Vagina (tissue), 2 donors: ENCODE measurements at regions not wholly inside any gene's neighbourhood (a gene's known extent, or its start where the extent isn't known, plus 50 kb on each side); places are given as distances from the start of the nearest gene placed in this dataset.

ENCODE experiments used
- DNase-seq, 2 donors: peaks; one replicate each; pipeline ENCODE4 v3.0.0-alpha.2; 2017; ENCODE audit errors: extremely low spot score in 2 of 2
- H3K27ac ChIP-seq: fragments of 200-600 bp; sonication (generic); one replicate; pipeline ENCODE4 v1.5.1; 2019
- H3K27me3 ChIP-seq: fragments of 200-600 bp; sonication (generic); one replicate; pipeline ENCODE4 v1.5.1; 2019
- H3K36me3 ChIP-seq, 2 donors: fragments of 200-600 bp; sonication (generic); one replicate each; pipeline ENCODE4 v1.5.1; 2017 to 2019
- H3K4me1 ChIP-seq: fragments of 200-600 bp; sonication (generic); one replicate; pipeline ENCODE4 v1.5.1; 2019
- H3K4me3 ChIP-seq, 2 donors: fragments of 200-600 bp; sonication (generic); 1 replicate in 1 of 2; 2 replicates in 1 of 2; pipeline ENCODE4 v1.5.1; 2016 to 2019
- H3K9me3 ChIP-seq: fragments of 200-600 bp; sonication (generic); one replicate; pipeline ENCODE4 v1.5.1; 2019
- POLR2A ChIP-seq, 2 donors: fragments of 450-650 bp; IDR thresholded peaks; one replicate each; pipeline ENCODE4 v1.6.1; 2017; ENCODE audit warnings: antibody characterized with exemption in 2 of 2, mild to moderate bottlenecking in 2 of 2, moderate library complexity in 2 of 2
- POLR2AphosphoS5 ChIP-seq, 2 donors: sonication (generic); formaldehyde crosslinking; IDR thresholded peaks; one replicate each; pipeline ENCODE4 v1.9.0; 2017; ENCODE audit warnings: antibody characterized with exemption in 2 of 2, mild to moderate bottlenecking in 2 of 2, low read depth in 1 of 2; ENCODE audit not compliant: insufficient read depth in 1 of 2
- intact Hi-C: fragments of 100-400 bp; cut with DNase I; formaldehyde crosslinking; loops from one replicate; pipeline ENCODE4 v1.15.1; 2023
- TF ChIP-seq, protein P1 (sequence below), 3 experiments: fragments of 450-650 bp in 2 of 3; fragments of 200-600 bp in 1 of 3; sonication (generic) in 1 of 3; IDR thresholded peaks; one replicate each; pipeline ENCODE4 v1.5.1; 2017 to 2019; ENCODE audit warnings: antibody characterized with exemption in 3 of 3, mild to moderate bottlenecking in 2 of 3, moderate library complexity in 2 of 3

DNA sequence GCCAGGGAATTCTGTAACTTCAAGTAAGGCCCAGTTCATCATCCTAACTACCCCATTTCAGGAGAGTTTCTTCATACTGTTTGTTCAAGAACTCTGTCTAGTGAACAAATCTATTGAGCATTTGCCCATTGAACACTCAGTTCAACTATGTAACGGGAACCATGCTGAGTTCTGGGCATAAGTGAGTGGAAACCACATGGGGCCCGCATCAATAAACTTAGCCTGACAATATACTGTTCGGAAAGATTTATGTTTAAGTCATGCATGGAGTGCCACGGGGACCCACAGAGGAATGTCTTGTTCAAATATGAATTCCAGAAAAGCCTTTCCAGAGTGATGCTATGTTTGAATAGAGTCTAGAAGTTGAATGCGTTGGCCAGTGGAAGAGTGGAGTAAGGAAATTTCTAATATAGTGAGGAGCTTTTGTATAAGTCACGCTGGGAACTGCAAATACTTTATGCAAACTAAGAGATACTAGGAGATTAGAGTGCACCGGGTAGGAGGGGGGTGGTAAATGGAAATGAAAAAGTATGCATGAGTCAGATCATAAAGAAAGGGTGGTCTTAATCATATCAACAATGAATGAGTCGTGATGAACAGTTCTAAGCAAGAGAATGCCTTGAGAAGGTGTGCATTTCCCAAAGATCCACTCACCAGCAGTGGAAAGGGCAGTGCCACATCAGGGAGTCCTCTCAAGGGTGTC lies 279.8 kb downstream of the VPS13C start:
- no peak overlapping the region for H3K27ac ChIP-seq
- TF ChIP-seq, protein P1, sequence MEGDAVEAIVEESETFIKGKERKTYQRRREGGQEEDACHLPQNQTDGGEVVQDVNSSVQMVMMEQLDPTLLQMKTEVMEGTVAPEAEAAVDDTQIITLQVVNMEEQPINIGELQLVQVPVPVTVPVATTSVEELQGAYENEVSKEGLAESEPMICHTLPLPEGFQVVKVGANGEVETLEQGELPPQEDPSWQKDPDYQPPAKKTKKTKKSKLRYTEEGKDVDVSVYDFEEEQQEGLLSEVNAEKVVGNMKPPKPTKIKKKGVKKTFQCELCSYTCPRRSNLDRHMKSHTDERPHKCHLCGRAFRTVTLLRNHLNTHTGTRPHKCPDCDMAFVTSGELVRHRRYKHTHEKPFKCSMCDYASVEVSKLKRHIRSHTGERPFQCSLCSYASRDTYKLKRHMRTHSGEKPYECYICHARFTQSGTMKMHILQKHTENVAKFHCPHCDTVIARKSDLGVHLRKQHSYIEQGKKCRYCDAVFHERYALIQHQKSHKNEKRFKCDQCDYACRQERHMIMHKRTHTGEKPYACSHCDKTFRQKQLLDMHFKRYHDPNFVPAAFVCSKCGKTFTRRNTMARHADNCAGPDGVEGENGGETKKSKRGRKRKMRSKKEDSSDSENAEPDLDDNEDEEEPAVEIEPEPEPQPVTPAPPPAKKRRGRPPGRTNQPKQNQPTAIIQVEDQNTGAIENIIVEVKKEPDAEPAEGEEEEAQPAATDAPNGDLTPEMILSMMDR (IDR thresholded peaks at IDR 0.05) = no peak
- TF ChIP-seq POLR2A (IDR thresholded peaks at IDR 0.05) (no peak), POLR2AphosphoS5 (IDR thresholded peaks at IDR 0.05; ENCODE audit: insufficient read depth in 1 of 2, low read depth in 1 of 2) (no peak)
- no peaks in the 10 kb centered on the region for H3K9me3 ChIP-seq
- intact Hi-C loops = no loop called here
- H3K27me3 ChIP-seq = no peaks in the 10 kb centered on the region
- no peaks in the 10 kb centered on the region for H3K4me1 ChIP-seq
- H3K4me3 ChIP-seq = no peak overlapping the region
- H3K36me3 ChIP-seq = no peaks in the 10 kb centered on the region
- no peak for DNase-seq

DNA sequence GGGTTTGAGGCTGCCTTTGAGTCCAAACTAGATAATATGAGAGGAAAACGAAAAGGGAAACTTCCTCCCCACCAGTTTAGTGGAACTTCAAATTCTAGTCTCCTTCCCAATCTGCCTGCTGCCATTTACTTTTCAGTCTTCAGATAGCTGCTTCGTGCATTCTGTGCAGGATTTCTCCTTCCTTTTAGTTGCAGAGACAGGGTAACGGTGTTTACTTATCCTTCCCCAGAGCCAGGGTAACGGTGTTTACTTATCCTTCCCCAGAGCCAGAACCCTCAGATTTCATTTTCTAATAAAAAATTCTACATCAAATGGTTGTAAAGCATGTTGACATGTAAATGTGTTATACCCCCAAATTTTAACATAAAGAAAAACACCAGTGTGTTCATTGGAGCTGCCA lies 282.6 kb downstream of the VPS13C start:
- TF ChIP-seq POLR2A (IDR thresholded peaks at IDR 0.05) (no peak), POLR2AphosphoS5 (IDR thresholded peaks at IDR 0.05; ENCODE audit: insufficient read depth in 1 of 2, low read depth in 1 of 2) (no peak)
- TF ChIP-seq, protein P1 (IDR thresholded peaks at IDR 0.05) = no peak
- Histone ChIP-seq H3K27ac (no peak overlapping the region), H3K36me3 (no peaks in the 10 kb centered on the region), H3K4me3 (no peak overlapping the region), H3K4me1 (no peaks in the 10 kb centered on the region), H3K27me3 (no peaks in the 10 kb centered on the region), H3K9me3 (no peaks in the 10 kb centered on the region)
- DNase-seq = no peak
- intact Hi-C loops = no loop called here

DNA sequence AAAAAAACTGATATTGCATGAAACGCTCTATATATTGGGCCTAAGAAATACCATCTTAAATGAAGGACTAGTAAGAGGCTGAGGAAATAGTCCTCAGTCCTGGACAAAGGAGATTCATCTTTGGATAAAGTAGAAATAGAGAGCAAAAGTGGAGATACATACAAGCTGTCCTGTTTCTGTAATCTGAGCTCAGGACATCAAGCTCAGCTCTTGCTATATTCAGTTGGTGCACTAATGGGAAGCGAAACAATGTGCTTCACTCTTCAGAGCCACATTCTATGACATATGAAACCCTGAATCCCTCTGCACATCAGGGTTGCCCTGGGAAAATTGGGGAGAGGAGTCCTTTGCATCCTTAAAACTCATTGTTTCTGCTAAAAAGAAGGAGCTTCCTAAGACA lies 290.7 kb downstream of the VPS13C start:
- DNase-seq = no peak
- Histone ChIP-seq H3K27ac (no peak overlapping the region), H3K4me1 (no peaks in the 10 kb centered on the region), H3K27me3 (no peaks in the 10 kb centered on the region), H3K9me3 (peaks cover 3% of the 10 kb centered on the region), H3K4me3 (no peak overlapping the region), H3K36me3 (no peaks in the 10 kb centered on the region)
- TF ChIP-seq, protein P1 (IDR thresholded peaks at IDR 0.05) = no peak
- TF ChIP-seq POLR2AphosphoS5 (IDR thresholded peaks at IDR 0.05; ENCODE audit: insufficient read depth in 1 of 2, low read depth in 1 of 2) (no peak), POLR2A (IDR thresholded peaks at IDR 0.05) (no peak)
- intact Hi-C loops = no loop called here

DNA sequence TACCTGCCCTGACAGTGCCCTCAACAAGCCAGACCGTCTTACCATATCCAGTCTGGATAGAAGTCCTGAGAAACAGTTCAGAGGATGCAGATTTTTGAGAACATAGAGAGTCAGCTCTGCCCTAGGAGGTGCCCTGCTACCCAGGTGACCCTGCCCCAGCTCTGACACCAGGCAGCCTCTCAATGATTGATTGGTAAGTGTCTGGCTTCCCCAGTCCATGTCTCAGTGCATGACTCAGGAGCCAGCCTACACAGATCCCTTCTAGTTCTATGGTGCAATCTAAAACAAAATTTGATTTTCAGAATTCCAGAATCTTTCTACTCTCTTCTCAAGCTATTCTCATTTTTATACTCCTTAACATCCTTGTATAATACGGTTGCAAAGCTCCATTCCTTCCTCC lies 292.1 kb downstream of the VPS13C start:
- H3K27me3 ChIP-seq = no peaks in the 10 kb centered on the region
- DNase-seq = no peak
- intact Hi-C loops = no loop called here
- no peaks in the 10 kb centered on the region for H3K36me3 ChIP-seq
- peaks cover 3% of the 10 kb centered on the region for H3K9me3 ChIP-seq
- no peak overlapping the region for H3K4me3 ChIP-seq
- TF ChIP-seq POLR2AphosphoS5 (IDR thresholded peaks at IDR 0.05; ENCODE audit: insufficient read depth in 1 of 2, low read depth in 1 of 2) (no peak), POLR2A (IDR thresholded peaks at IDR 0.05) (no peak)
- TF ChIP-seq, protein P1 (IDR thresholded peaks at IDR 0.05) = no peak
- H3K27ac ChIP-seq = no peak overlapping the region
- no peaks in the 10 kb centered on the region for H3K4me1 ChIP-seq

DNA sequence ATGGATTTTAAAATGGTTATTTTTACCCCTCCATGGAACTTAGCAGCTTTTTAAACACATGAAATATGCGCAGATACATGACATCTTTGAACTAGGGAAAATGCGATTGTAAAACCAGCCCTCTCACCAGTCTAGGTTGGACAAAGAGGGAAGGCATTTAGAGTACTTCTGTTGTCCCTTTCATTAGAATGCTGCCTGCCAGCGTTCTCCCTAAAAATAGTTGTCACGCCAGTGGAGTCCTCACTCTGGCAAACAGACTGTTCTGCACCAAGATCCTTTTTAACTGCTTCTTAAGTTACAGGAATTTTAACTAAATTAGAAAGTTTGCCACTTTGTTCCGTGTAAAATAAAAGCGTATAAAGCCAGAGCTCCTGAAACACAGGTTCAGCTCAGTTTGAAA lies 295.3 kb downstream of the VPS13C start:
- TF ChIP-seq POLR2A (IDR thresholded peaks at IDR 0.05) (no peak), POLR2AphosphoS5 (IDR thresholded peaks at IDR 0.05; ENCODE audit: insufficient read depth in 1 of 2, low read depth in 1 of 2) (no peak)
- TF ChIP-seq, protein P1 (IDR thresholded peaks at IDR 0.05) = no peak
- no peak overlapping the region for H3K4me3 ChIP-seq
- intact Hi-C loops = no loop called here
- H3K36me3 ChIP-seq = no peaks in the 10 kb centered on the region
- no peaks in the 10 kb centered on the region for H3K27me3 ChIP-seq
- no peak for DNase-seq
- H3K27ac ChIP-seq = no peak overlapping the region
- H3K4me1 ChIP-seq = no peaks in the 10 kb centered on the region
- no peaks in the 10 kb centered on the region for H3K9me3 ChIP-seq
